CD4-positive, alpha-beta T cell (primary cell): ENCODE measurements at regions not wholly inside any gene's neighbourhood (a gene's known extent, or its start where the extent isn't known, plus 50 kb on each side); places are given as distances from the start of the nearest gene placed in this dataset.

ENCODE experiments used
- ATAC-seq: fragments of 200-7000 bp; cut with Tn5 transposase; one replicate; pipeline ENCODE4 v1.10.0; 2022; ENCODE audit warnings: mild to moderate bottlenecking; ENCODE audit not compliant: poor library complexity
- CTCF ChIA-PET: fragments of 350-600 bp; sonication (Branson Sonifier 250); formaldehyde crosslinking; loops from one replicate; lab custom pipeline; 2021; ENCODE audit warnings: antibody characterized with exemption, inconsistent platforms; lab: Charles Lee
- POLR2A ChIA-PET: fragments of 350-600 bp; sonication (Branson Sonifier 250); formaldehyde crosslinking; loops from one replicate; lab custom pipeline; 2021; ENCODE audit warnings: antibody characterized with exemption, inconsistent platforms; lab: Charles Lee
- DNase-seq, 14 experiments: peaks; one replicate each; pipeline ENCODE4 v3.0.0-alpha.2; 2013 to 2020; ENCODE audit warnings: mixed read lengths in 2 of 14
- H3K27ac ChIP-seq, 2 donors: one replicate each; pipeline versions ENCODE4 v1.5.1 to v1.7.0; 2013; ENCODE audit warnings: low read length in 2 of 2, low read depth in 1 of 2, mild to moderate bottlenecking in 1 of 2
- H3K27me3 ChIP-seq, 2 experiments: 1 replicate in 1 of 2; 2 replicates in 1 of 2; pipeline versions ENCODE4 v1.6.1 to v1.7.0; 2013; ENCODE audit warnings: low read length in 2 of 2, control low read depth in 1 of 2, mild to moderate bottlenecking in 1 of 2, moderate library complexity in 1 of 2; ENCODE audit not compliant: insufficient read depth in 2 of 2, control insufficient read depth in 1 of 2
- H3K36me3 ChIP-seq: one replicate; pipeline ENCODE4 v1.6.1; 2013; ENCODE audit warnings: low read length, control low read depth; ENCODE audit not compliant: insufficient read depth
- H3K4me1 ChIP-seq: one replicate; pipeline ENCODE4 v1.6.1; 2013; ENCODE audit warnings: low read length, control low read depth; ENCODE audit not compliant: insufficient read depth
- H3K4me3 ChIP-seq: one replicate; pipeline ENCODE4 v1.5.1; 2013; ENCODE audit warnings: mild to moderate bottlenecking, low read length, moderate library complexity
- H3K9me3 ChIP-seq, 2 experiments: 1 replicate in 1 of 2; 2 replicates in 1 of 2; pipeline versions ENCODE4 v1.6.1 to v1.7.0; 2013; ENCODE audit warnings: low read length in 2 of 2, mild to moderate bottlenecking in 2 of 2, control low read depth in 1 of 2, moderate library complexity in 1 of 2; ENCODE audit not compliant: control insufficient read depth in 1 of 2, insufficient read depth in 1 of 2
- H3K27ac Mint-ChIP-seq: one replicate; pipeline ENCODE4 v1.8.0; 2020; ENCODE audit warnings: mixed read lengths
- H3K27me3 Mint-ChIP-seq: one replicate; pipeline ENCODE4 v1.8.0; 2021; ENCODE audit warnings: mixed read lengths
- H3K36me3 Mint-ChIP-seq: one replicate; pipeline ENCODE4 v1.8.0; 2021; ENCODE audit warnings: low read depth, mixed read lengths
- H3K4me1 Mint-ChIP-seq: one replicate; pipeline ENCODE4 v1.8.0; 2021; ENCODE audit warnings: low read depth, mixed read lengths
- H3K4me3 Mint-ChIP-seq: one replicate; pipeline ENCODE4 v1.8.0; 2020; ENCODE audit warnings: mild to moderate bottlenecking, mixed read lengths
- H3K9me3 Mint-ChIP-seq: one replicate; pipeline ENCODE4 v1.8.0; 2020; ENCODE audit warnings: mixed read lengths
- CTCF ChIP-seq: fragments of 200-600 bp; IDR thresholded peaks from one replicate; pipeline ENCODE4 v1.8.0; 2022; ENCODE audit warnings: antibody characterized with exemption, mild to moderate bottlenecking
- intact Hi-C, 2 experiments: fragments of 100-400 bp; cut with DNase I in 1 of 2; cut with micrococcal nuclease in 1 of 2; formaldehyde crosslinking; loops; one replicate each; pipeline versions ENCODE4 v1.15.1 to v1.9.0; 2023 to 2025; cut with DNase I, micrococcal nuclease

GRCh38 chr2:42964439-42965083 is 172.2 kb upstream of the HAAO start:
- POLR2A ChIA-PET: interaction anchor here (0.6 kb wide), 1 partner anchor 11 kb away, joined by 4 read pairs; no protein-coding TSS in a partner anchor
- ATAC-seq (no peak), DNase-seq (no peak)
- Histone ChIP-seq H3K36me3 (no peaks in the 10 kb centered on the region), H3K27me3 (peaks cover 4 to 7% of the 10 kb centered on the region in 2 experiments), H3K9me3 (no peaks in the 10 kb centered on the region), H3K4me1 (peaks cover 10% of the 10 kb centered on the region), H3K4me3 (no peak overlapping the region), H3K27ac (no peak overlapping the region)
- Mint-ChIP-seq H3K4me1 (peaks cover 16% of the 10 kb centered on the region), H3K27me3 (peaks cover 18% of the 10 kb centered on the region), H3K36me3 (no peaks in the 10 kb centered on the region), H3K9me3 (no peaks in the 10 kb centered on the region), H3K27ac (no peak overlapping the region), H3K4me3 (no peak overlapping the region)
- CTCF ChIA-PET: no interaction called here
- intact Hi-C loops: loop anchor here in 1 of 2 experiments (5.0 kb wide), 1 partner anchor 263 kb away; the partner anchor contains the start of gene ZFP36L2
- TF ChIP-seq CTCF: no peak

DNA sequence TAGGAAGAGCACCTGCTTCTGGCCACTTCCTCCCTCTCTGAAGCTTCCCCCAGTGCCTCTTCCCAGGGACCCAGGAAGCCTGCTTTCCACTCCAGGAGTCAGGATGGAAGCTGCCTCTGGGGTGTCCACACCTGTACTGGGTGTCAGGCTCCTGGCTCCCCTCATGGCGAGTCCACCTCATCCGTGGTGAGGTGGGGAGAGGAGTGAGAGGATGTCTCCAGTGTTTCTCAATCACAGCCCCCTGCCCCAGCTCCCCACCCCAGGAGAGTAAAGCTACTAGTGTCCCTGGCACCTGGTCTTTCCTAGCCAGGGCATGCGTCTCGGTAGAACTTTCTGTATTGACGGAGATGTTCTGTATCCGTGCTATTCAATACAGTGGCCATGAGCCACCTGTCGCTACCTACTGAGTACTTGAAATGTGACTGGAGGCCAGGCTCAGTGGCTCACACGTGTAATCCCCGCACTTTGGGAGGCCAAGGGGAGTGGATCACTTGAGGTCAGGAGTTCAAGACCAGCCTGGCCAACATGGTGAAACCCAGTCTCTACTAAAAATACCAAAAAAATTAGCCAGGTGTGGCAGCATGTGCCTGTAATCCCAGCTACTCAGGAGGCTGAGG is 171.2 kb upstream of the HAAO start:
- Histone ChIP-seq H3K4me3 (no peak overlapping the region), H3K4me1 (peaks cover 10% of the 10 kb centered on the region), H3K9me3 (no peaks in the 10 kb centered on the region), H3K36me3 (no peaks in the 10 kb centered on the region), H3K27ac (no peak overlapping the region), H3K27me3 (peaks cover 5 to 7% of the 10 kb centered on the region in 2 experiments)
- intact Hi-C loops: loop anchor here in 1 of 2 experiments (5.0 kb wide), 1 partner anchor 264 kb away; the partner anchor contains the start of gene ZFP36L2
- DNase-seq (no peak), ATAC-seq (no peak)
- Mint-ChIP-seq H3K36me3 (no peaks in the 10 kb centered on the region), H3K9me3 (no peaks in the 10 kb centered on the region), H3K4me1 (peaks cover 16% of the 10 kb centered on the region), H3K27ac (no peak overlapping the region), H3K27me3 (peaks cover 18% of the 10 kb centered on the region), H3K4me3 (no peak overlapping the region)
- TF ChIP-seq CTCF: no peak
- CTCF ChIA-PET: interaction anchor here (1.4 kb wide), 1 partner anchor 521 kb away, joined by 4 read pairs; no protein-coding TSS in a partner anchor
- POLR2A ChIA-PET: interaction anchor here (0.9 kb wide), 1 partner anchor 263 kb away, joined by 3 read pairs; the partner anchor contains the start of gene ZFP36L2

DNA sequence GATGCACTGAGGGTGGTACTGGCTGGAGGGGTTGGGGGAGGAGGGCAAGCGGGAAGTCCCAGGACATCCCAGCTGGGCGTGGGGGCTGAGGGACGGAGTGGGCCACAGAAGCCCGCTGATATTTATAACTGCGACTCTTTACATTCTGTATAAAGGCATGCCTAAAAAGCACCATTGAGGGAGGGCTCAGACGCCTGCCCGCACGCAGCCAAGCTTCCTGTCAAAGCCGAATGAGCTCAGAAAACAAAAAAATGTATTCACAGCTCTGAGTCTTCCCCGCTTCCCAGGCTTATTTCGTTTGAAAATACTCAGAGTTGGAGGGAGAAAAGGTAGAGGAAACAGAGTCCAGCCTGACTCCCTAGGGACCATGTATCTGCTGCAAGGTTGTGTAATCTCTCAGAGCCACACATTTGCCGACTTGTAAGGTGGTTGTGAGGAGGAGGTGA is 170.1 kb upstream of the HAAO start:
- peak in 2 of 14 experiments; percentile 11 to 38 for DNase-seq
- ATAC-seq: peak; percentile 73
- Mint-ChIP-seq H3K36me3 (no peaks in the 10 kb centered on the region), H3K4me1 (peaks cover 16% of the 10 kb centered on the region), H3K27ac (peak overlapping the region; percentile 9), H3K4me3 (peak overlapping the region; percentile 30), H3K9me3 (no peaks in the 10 kb centered on the region), H3K27me3 (peaks cover 18% of the 10 kb centered on the region)
- Histone ChIP-seq H3K27ac (no peak overlapping the region), H3K4me1 (peaks cover 10% of the 10 kb centered on the region), H3K36me3 (no peaks in the 10 kb centered on the region), H3K27me3 (peaks cover 5 to 7% of the 10 kb centered on the region in 2 experiments), H3K9me3 (no peaks in the 10 kb centered on the region), H3K4me3 (no peak overlapping the region)
- no peak for TF ChIP-seq CTCF
- POLR2A ChIA-PET: interaction anchor here (0.6 to 1.1 kb wide), 5 partner anchors 258 to 523 kb away, joined by 3 to 5 read pairs (median 3); partner anchors contain the start of gene ZFP36L2
- CTCF ChIA-PET: interaction anchor here (1.4 kb wide), 1 partner anchor 522 kb away, joined by 4 read pairs; no protein-coding TSS in a partner anchor
- intact Hi-C loops: loop anchor here in 1 of 2 experiments (5.0 kb wide), 1 partner anchor 265 kb away; the partner anchor contains the start of gene ZFP36L2
